DND-41 (cell line): ENCODE measurements at regions not wholly inside any gene's neighbourhood (a gene's known extent, or its start where the extent isn't known, plus 50 kb on each side); places are given as distances from the start of the nearest gene placed in this dataset.

Source experiments
- EZH2 ChIP-seq: IDR thresholded peaks from 3 replicates; pipeline ENCODE4 v1.6.1; 2012; ENCODE audit warnings: borderline replicate concordance, low read depth, mild to moderate bottlenecking, moderate library complexity, low read length, inconsistent platforms; ENCODE audit not compliant: severe bottlenecking
- TF ChIP-seq, protein P1 (sequence below): IDR thresholded peaks from 2 replicates; pipeline ENCODE4 v1.5.1; 2012; ENCODE audit warnings: borderline replicate concordance, low read length, moderate library complexity, mild to moderate bottlenecking; ENCODE audit not compliant: poor library complexity, severe bottlenecking; ENCODE audit errors: extremely low read depth

DNA sequence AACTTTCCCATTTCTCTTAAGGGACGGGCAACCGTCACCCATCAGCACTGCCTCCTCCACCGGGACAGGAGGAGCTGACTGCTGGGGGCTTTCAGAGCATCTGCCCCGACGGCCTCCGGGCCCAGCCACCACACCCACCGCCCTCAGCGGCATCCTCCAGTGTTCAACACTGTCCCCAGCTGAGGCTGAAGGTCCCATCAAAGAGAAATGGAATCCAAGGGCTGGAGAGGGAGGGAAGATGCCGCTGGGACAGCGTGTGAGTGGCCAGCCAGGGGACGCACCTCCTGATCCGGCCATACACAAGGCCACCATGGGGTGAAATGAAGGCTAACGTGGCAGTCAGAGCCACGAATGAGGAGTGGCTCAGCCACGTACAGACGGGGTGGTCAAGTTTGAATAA lies 153.6 kb upstream of the PPP2R2D start:
- TF ChIP-seq, protein P1, sequence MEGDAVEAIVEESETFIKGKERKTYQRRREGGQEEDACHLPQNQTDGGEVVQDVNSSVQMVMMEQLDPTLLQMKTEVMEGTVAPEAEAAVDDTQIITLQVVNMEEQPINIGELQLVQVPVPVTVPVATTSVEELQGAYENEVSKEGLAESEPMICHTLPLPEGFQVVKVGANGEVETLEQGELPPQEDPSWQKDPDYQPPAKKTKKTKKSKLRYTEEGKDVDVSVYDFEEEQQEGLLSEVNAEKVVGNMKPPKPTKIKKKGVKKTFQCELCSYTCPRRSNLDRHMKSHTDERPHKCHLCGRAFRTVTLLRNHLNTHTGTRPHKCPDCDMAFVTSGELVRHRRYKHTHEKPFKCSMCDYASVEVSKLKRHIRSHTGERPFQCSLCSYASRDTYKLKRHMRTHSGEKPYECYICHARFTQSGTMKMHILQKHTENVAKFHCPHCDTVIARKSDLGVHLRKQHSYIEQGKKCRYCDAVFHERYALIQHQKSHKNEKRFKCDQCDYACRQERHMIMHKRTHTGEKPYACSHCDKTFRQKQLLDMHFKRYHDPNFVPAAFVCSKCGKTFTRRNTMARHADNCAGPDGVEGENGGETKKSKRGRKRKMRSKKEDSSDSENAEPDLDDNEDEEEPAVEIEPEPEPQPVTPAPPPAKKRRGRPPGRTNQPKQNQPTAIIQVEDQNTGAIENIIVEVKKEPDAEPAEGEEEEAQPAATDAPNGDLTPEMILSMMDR, result no peak
- no peak for TF ChIP-seq EZH2
